Midbrain (tissue), 1 donor: ENCODE measurements at regions not wholly inside any gene's neighbourhood (a gene's known extent, or its start where the extent isn't known, plus 50 kb on each side); places are given as distances from the start of the nearest gene placed in this dataset.
"Not testable (repeated sequence)": the region's sequence is repeated elsewhere in the genome, so short reads cannot be mapped to it uniquely, and the experiment has no call there.

ENCODE experiments used
- DNase-seq: peaks from one replicate; lab custom pipeline; 2025; lab: John Stamatoyannopoulos, UW

- DNase-seq: no peak
Measured at GRCh38 chr14:85002846-85003245, 527.1 kb upstream of the FLRT2 start.

DNA sequence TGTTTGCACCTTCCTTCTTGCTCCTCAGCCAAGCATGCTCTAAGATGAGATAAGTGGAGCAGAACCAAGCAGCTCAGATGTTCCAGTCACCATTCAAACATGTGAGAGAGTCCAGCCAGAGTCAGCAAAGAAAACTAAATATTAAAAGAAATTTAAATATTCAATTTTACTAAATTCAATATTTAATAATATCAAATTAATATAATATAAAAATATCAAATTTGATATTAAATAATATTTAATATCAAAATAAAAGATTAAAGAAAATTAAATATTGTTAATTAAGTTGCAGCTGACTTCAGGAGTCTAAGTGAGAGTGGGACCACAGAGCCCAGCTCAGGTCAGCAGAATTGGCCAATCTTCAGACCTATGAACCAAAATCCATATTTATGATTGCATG is 526.1 kb upstream of the FLRT2 start:
- no peak for DNase-seq

GRCh38 chr14:85009506-85009905 is 520.4 kb upstream of the FLRT2 start:
- no peak for DNase-seq

- no peak for DNase-seq
Measured at GRCh38 chr14:85010186-85010585, 519.8 kb upstream of the FLRT2 start.

DNA sequence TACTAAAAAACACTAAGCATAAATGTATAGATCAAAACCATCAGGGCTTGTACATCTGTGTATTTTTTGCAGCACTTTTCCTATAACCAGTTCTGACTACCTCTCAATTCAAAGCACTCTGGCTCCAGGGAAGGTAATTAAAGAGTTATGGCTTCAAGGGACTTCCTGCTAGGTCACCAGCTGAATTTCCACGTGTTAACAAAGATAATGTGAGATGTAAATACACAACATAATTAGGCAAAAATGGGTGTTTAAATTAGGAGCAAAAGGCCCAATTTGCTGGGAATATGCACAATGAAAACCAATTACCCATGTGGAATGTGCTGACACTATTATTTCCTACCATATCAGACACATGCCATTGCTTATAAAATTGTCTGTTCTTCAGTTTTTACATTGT is 513.4 kb upstream of the FLRT2 start:
- no peak for DNase-seq

- not testable (repeated sequence) for DNase-seq
Measured at GRCh38 chr14:85023866-85024265, 506.1 kb upstream of the FLRT2 start.

- DNase-seq: no peak
Measured at GRCh38 chr14:85024931-85025330, 505.0 kb upstream of the FLRT2 start.

DNA sequence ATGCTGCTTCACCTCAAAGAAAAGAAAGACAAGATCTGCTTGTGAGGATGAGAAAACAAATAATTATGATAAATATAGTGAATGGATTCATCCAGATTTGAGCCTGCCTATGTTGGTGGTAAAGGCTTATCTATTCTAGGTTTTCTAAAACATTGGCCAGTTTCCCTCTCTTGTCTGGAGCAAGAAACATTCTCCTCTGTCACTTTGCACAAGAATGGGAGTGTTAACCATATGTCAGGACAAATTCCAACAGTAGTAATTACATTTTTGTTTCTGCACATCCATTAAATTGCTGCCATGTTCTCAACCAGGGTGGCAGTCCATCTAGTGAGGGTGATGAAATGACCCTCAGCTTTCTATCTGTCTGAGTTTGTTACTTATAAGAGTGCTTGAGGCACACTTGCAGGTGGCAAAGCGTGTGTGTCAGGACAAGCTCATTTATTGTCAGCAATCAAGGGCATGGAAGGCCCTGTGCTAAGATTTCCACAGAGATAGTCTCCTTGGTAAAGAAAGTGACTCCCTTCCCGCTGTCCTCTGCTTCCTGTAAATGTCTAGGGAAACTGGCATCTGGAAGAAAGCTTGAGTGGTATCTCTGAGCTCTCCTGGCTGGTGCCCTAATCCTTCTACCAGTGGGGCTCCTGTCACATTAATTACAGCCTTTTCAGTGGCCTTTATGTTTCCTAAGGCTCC is 502.1 kb upstream of the FLRT2 start:
- DNase-seq: no peak

DNA sequence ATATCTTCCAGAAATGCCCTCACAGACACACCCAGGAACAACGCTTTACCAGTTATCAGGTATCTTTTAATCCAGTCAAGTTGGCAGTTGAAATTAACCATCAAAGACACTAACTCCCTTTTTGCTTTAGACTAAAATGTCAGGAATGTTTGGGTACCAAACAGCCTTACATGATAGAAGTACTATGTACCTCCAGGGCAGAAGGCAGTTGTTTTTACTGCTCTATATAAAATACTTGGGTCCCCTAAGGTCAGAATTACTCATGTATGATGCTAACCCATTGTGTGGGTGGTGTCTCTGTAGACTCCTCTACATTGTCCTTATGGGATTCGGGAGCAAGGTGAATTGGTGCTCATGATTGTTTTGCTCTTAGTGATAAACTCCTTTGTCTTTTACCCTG is 492.5 kb upstream of the FLRT2 start:
- DNase-seq: no peak

GRCh38 chr14:85038526-85039352 is 491.2 kb upstream of the FLRT2 start:
- DNase-seq: no peak

DNA sequence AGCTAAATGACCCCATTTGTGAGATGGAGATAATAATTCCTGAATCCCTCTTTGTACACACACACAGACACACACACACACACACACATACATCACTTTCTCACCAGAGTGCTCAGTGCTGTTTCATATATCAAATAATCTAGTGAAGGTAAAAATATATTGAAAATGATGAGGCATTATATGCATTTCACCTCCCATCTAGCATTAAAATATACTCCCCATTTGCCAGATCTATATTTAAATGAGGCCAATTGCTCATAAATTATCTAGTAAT is 490.7 kb upstream of the FLRT2 start:
- no peak for DNase-seq

DNA sequence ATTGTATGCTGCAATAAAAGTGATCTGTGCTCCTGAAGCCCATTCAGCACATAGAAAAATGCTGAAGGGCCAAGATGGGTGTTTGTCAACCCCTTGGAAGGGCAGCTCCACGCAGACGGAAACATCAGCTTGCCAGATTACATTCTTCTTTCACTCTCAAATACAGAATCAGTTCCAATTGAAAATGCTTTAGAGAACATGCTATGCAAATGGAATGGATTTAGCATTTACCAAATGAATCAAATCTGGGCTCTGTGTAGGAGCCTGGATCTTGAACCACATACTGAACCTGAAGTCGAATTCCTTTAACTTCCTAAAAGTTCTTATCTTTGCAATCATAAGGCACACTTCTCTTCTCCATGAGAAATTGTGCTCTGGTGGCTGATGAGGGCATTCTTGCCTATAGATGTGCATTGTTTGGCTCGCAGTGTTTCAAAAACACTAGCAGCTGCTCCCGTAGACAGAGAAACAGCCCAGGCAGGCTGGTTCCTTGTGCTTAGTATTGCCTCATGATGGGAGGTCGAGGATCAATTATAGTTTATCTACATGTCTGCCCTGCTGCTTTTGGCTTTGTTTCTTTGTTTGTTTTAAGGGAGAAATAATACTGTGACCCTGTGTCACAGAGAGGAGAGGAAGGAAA is 489.8 kb upstream of the FLRT2 start:
- DNase-seq: no peak

DNA sequence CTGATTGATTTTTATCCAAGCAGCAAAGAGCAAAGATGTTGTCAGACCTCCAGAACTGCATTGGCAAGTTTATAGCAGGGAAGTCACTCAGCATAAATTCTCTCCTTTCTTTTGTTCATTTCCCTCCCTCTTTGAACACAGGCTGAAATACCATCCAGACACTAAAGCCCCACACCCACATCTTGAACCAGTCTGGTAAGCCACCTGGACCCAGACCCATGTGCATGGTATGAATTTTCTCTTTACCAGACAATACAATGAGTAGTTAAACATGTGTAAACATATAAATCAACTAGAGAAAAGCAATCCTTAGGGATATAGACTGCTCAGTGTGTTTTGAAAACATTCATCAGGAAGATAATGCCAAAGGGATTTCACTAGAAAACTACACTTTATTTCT is 488.3 kb upstream of the FLRT2 start:
- DNase-seq: no peak

DNA sequence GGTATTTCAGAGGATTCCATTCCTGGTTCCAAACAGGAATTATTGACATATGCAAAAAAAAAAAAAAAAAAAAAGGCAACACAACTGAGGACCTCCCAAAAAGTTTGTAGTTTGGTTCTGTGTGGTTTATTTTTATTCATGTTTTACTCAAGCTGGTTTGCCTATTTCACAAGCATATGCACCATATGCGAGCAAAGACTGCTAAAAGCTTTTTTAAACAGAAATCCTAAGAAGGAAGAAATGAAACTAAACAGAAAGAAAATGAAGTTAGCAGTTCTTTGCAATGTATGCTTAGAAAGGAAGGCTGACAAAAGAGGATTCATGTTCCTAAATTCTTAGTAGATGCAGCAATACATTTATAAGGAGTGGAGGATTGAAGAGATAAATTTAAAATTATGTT is 487.6 kb upstream of the FLRT2 start:
- DNase-seq: no peak

- no peak for DNase-seq
Measured at GRCh38 chr14:85050180-85050579, 479.8 kb upstream of the FLRT2 start.

DNA sequence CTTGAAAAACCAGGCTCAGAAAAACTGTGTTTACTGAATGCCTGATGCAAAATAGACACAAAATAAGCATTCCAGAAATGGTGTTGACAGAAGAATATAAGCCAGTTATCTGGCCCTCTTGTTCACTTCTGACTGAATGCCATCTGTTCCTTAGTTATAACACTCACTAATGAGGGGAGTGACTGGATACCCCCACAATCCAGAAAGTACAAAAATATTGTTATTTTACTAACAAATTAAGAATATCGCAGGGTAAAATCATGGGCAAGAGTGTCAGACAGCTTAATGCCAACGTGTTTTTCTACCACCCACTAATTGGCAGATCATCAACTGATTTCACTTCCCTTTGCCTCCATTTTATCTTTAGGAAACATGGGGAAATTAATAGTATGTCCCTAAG is 477.3 kb upstream of the FLRT2 start:
- DNase-seq: no peak

DNA sequence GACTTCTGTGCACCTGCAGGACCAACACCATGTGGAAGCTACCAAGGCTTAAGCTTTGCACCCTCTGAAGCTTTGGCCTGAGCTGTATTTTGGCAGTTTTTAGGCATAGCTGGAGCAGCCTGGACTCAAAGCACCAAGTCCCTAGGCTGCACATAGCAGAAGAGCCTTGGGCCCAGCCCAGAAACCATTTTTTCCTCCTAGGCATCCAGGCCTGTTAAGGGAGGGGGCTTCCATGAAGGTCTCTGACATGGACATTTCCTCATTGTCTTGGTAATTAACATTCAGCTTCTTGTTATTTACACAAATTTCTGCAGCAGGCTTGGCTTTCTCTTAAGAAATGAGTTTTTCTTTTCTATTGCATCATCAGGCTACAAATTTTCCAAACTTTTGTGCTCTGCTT is 475.8 kb upstream of the FLRT2 start:
- DNase-seq: no peak

- no peak for DNase-seq
Measured at GRCh38 chr14:85056267-85056666, 473.7 kb upstream of the FLRT2 start.

- no peak for DNase-seq
Measured at GRCh38 chr14:85057221-85057620, 472.7 kb upstream of the FLRT2 start.

- no peak for DNase-seq
Measured at GRCh38 chr14:85058150-85058549, 471.8 kb upstream of the FLRT2 start.

- DNase-seq: no peak
Measured at GRCh38 chr14:85060121-85060520, 469.8 kb upstream of the FLRT2 start.

DNA sequence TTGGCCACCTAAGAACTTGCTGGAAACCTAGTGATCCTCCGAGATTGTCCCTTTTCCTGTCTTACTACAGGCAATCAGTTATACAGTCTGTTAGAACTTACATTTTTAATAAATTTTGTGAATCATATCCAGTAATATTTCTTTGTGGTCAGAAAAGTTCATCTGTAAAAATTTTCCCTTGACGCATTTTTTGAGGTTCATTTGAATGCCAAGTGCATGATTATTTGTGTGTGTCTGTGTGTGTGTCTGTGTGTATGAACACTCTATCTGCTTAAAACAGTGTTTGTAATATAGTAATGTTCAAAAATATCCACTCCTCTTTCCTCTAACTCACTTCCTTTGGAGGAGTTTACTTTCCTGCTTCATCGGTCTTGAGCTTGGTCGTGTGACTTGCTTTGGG is 468.7 kb upstream of the FLRT2 start:
- DNase-seq: no peak

- DNase-seq: no peak
Measured at GRCh38 chr14:85063747-85064146, 466.2 kb upstream of the FLRT2 start.
